ENCODE measurements at regions not wholly inside any gene's neighbourhood (a gene's known extent, or its start where the extent isn't known, plus 50 kb on each side); places are given as distances from the start of the nearest gene placed in this dataset.

GRCh38 chr4:108473163-108473720 lies 147.1 kb upstream of the RPL34 start:
- DNase-seq (ENCODE audit: low read depth): peak; percentile 12
- TF ChIP-seq, protein P1, sequence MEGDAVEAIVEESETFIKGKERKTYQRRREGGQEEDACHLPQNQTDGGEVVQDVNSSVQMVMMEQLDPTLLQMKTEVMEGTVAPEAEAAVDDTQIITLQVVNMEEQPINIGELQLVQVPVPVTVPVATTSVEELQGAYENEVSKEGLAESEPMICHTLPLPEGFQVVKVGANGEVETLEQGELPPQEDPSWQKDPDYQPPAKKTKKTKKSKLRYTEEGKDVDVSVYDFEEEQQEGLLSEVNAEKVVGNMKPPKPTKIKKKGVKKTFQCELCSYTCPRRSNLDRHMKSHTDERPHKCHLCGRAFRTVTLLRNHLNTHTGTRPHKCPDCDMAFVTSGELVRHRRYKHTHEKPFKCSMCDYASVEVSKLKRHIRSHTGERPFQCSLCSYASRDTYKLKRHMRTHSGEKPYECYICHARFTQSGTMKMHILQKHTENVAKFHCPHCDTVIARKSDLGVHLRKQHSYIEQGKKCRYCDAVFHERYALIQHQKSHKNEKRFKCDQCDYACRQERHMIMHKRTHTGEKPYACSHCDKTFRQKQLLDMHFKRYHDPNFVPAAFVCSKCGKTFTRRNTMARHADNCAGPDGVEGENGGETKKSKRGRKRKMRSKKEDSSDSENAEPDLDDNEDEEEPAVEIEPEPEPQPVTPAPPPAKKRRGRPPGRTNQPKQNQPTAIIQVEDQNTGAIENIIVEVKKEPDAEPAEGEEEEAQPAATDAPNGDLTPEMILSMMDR (conservative IDR thresholded peaks at IDR 0.05; ENCODE audit: control insufficient read depth, insufficient read depth, low read depth, low read length): no peak

DNA sequence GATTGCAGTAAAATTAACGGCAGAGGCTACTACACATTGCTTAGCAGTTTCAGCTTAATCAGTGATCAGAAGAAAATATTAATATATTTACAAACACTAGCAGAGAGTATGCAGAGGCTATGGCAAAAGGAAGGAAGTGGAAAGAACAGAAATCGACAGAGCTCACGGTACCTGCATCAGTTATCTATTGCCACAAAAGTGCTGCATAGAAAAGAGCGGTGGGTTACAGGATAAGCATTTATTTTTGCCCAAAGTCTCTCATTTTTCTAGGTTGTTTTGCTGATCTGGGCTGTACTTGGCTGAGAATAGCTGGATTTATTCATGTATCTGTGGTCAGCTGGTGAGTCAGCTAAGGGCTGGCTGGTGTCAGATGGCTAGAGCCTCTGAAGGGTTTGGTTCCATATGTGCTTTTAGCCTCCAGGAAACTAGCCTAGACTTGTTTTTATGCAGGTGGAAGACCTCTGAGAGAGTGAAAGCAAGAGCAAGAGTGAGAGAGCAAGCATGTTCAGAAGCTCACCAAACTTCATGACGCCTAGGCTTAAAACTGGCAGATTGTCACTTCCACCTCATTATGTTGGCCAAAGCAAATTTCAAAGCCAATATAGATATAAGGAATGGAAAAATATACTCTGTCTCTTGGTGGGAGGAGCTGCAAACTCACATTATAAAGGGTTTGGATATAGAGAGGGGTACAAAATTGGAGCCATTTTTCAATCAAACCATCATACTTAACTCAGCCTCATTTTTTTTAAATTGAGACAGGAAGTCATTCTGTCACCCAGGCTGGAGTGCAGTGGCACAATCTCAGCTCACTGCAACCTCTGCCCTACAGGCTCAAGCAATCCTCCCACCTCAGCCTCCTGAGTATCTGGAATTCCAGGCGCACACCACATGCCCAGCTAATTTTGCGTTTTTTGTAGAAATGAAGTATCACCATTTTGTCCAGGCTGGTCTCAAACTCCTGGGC lies 153.2 kb upstream of the RPL34 start:
- peak; percentile 89 for DNase-seq (ENCODE audit: low read depth)
- TF ChIP-seq, protein P1 (conservative IDR thresholded peaks at IDR 0.05; ENCODE audit: control insufficient read depth, insufficient read depth, low read depth, low read length): no peak
- no peak overlapping the region for H3K4me3 ChIP-seq (ENCODE audit: control insufficient read depth, low read depth, low read length)

More at GRCh38 chr4:108473163-108473720, 147.1 kb upstream of the RPL34 start:
- H3K4me3 ChIP-seq (ENCODE audit: control insufficient read depth, low read depth, low read length): no peak overlapping the region

DNA sequence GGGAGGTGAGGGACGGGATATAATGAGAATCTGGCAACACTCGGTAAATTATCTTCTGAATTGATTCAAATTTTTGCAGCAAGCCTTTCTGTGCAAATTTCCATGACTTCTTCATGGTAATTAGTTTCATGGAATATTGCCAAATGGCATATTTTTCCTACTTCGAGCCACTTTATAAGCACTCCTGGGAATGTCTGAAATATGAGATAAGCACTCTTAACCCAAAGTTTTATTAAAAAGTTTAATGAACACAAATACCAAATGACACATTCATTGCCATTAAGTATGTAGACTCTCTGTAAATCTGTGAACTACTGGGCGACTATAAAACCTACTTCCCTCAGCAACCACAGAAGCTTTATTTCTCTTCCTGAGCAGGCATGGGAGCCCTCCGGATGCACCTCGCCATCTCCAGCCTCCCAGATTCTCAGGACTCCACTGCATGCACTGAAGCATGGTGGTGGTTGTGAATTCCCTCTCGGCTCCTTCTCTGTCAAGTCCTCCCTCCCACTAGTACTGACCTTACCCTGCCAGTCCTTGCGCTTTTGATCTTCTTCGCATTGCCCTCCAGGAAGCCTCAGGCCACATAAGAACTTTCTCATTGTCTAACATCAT lies 154.4 kb upstream of the RPL34 start:
- no peak overlapping the region for H3K4me3 ChIP-seq (ENCODE audit: control insufficient read depth, low read depth, low read length)
- TF ChIP-seq, protein P1 (conservative IDR thresholded peaks at IDR 0.05; ENCODE audit: control insufficient read depth, insufficient read depth, low read depth, low read length): no peak
- no peak for DNase-seq (ENCODE audit: low read depth)

GRCh38 chr4:108458681-108459080 lies 161.7 kb upstream of the RPL34 start:
- TF ChIP-seq, protein P1 (conservative IDR thresholded peaks at IDR 0.05; ENCODE audit: control insufficient read depth, insufficient read depth, low read depth, low read length): no peak
- H3K4me3 ChIP-seq (ENCODE audit: control insufficient read depth, low read depth, low read length): no peak overlapping the region
- DNase-seq (ENCODE audit: low read depth): no peak

DNA sequence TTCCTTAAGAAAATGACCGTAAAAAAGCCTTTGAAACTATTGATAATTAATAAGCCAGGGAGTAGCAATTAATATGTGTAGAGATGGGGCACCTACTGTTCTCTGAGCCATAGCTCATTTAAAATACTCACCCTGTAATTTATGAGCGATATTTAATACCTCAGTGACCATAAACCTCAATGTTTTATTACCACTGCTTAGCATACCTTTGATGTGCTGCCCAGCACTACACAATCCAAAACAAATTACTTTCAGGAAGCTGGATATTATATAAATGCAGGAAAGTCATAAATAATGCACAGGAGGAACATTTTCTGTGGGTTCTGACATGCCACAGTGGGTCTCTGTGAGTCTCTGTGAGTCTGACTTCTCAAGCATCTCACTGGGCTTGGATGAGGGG lies 166.1 kb upstream of the RPL34 start:
- DNase-seq (ENCODE audit: low read depth): no peak
- no peak overlapping the region for H3K4me3 ChIP-seq (ENCODE audit: control insufficient read depth, low read depth, low read length)
- TF ChIP-seq, protein P1 (conservative IDR thresholded peaks at IDR 0.05; ENCODE audit: control insufficient read depth, insufficient read depth, low read depth, low read length): no peak

GRCh38 chr4:108453366-108453765 lies 167.0 kb upstream of the RPL34 start:
- H3K4me3 ChIP-seq (ENCODE audit: control insufficient read depth, low read depth, low read length): no peak overlapping the region
- TF ChIP-seq, protein P1 (conservative IDR thresholded peaks at IDR 0.05; ENCODE audit: control insufficient read depth, insufficient read depth, low read depth, low read length): no peak
- no peak for DNase-seq (ENCODE audit: low read depth)

Data from fibroblast of mammary gland (primary cell).